ENCODE measurements at regions not wholly inside any gene's neighbourhood (a gene's known extent, or its start where the extent isn't known, plus 50 kb on each side); places are given as distances from the start of the nearest gene placed in this dataset.

DNA sequence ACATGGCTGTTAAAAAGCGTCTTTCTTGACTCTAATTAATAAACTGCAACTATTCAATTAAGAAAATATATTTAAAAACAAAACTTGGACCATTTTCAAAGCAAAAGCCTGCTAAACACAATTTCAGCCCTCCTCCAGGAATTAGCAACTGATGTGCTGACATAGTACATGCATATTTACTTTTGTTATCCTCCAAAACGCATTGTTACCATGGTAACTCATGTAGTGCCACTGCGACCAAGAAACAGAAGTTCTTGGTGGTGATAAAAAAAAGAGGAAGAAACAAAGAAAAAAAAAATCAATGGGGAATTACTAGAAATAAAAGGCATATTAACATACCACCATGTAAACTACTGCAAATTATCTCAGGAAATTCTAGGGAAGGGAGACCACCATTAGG is 793.4 kb upstream of the CDH8 start:
- TF ChIP-seq, protein P1, sequence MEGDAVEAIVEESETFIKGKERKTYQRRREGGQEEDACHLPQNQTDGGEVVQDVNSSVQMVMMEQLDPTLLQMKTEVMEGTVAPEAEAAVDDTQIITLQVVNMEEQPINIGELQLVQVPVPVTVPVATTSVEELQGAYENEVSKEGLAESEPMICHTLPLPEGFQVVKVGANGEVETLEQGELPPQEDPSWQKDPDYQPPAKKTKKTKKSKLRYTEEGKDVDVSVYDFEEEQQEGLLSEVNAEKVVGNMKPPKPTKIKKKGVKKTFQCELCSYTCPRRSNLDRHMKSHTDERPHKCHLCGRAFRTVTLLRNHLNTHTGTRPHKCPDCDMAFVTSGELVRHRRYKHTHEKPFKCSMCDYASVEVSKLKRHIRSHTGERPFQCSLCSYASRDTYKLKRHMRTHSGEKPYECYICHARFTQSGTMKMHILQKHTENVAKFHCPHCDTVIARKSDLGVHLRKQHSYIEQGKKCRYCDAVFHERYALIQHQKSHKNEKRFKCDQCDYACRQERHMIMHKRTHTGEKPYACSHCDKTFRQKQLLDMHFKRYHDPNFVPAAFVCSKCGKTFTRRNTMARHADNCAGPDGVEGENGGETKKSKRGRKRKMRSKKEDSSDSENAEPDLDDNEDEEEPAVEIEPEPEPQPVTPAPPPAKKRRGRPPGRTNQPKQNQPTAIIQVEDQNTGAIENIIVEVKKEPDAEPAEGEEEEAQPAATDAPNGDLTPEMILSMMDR (IDR thresholded peaks at IDR 0.05; ENCODE audit: low read length), result no peak
- TF ChIP-seq EZH2 (optimal IDR thresholded peaks at IDR 0.05; ENCODE audit: low read depth, low read length), result no peak
